Endothelial cell of umbilical vein (primary cell): ENCODE measurements at regions not wholly inside any gene's neighbourhood (a gene's known extent, or its start where the extent isn't known, plus 50 kb on each side); places are given as distances from the start of the nearest gene placed in this dataset.

Experiments used
- BruUV-seq: library from RNA; stranded (reverse); fragments of 400-500 nt; replicated peaks from 2 replicates; lab custom pipeline; 2021; lab: Mats Ljungman, UMichigan
- CTCF ChIA-PET: fragments of 300-600, 350-600 bp; sonication (Branson Sonifier 250); formaldehyde crosslinking; loops from one replicate; lab custom pipeline; 2021; ENCODE audit warnings: antibody characterized with exemption, inconsistent platforms; lab: Charles Lee
- POLR2A ChIA-PET: fragments of 300-600, 350-600 bp; sonication (Branson Sonifier 250); formaldehyde crosslinking; loops from one replicate; lab custom pipeline; 2021; ENCODE audit warnings: antibody characterized with exemption, inconsistent platforms; lab: Charles Lee
- DNase-seq: peaks from one replicate; pipeline ENCODE4 v3.0.0-alpha.2; 2011; ENCODE audit warnings: low read depth, low spot score
- FAIRE-seq: peaks from 2 replicates; lab custom pipeline; 2011; peaks lifted over from hg19 to GRCh38; lab: Jason Lieb, UNC
- H2AFZ ChIP-seq: 2 replicates; pipeline ENCODE4 v1.6.0; 2012; ENCODE audit warnings: low read depth, low read length, control low read depth, inconsistent platforms
- H3K27ac ChIP-seq: 2 replicates; pipeline ENCODE4 v1.5.1; 2011; ENCODE audit warnings: low read depth, mild to moderate bottlenecking, control low read depth, low read length, moderate library complexity; ENCODE audit not compliant: insufficient read depth
- H3K27me3 ChIP-seq, 2 experiments: 2 replicates each; pipeline versions ENCODE4 v1.6.0 to v1.6.1; 2011; ENCODE audit warnings: low read length in 2 of 2, mixed read lengths in 1 of 2; ENCODE audit not compliant: control insufficient read depth in 2 of 2, insufficient read depth in 2 of 2
- H3K36me3 ChIP-seq, 2 experiments: 2 replicates in 1 of 2; 3 replicates in 1 of 2; pipeline ENCODE4 v1.5.1; 2011; ENCODE audit warnings: low read length in 2 of 2, mild to moderate bottlenecking in 1 of 2, moderate library complexity in 1 of 2; ENCODE audit not compliant: control insufficient read depth in 2 of 2, insufficient read depth in 2 of 2; ENCODE audit errors: extremely low read depth in 1 of 2
- H3K4me1 ChIP-seq: 3 replicates; pipeline ENCODE4 v1.5.1; 2011; ENCODE audit warnings: mild to moderate bottlenecking, low read length; ENCODE audit not compliant: control insufficient read depth, insufficient read depth; ENCODE audit errors: extremely low read depth
- H3K4me2 ChIP-seq: 2 replicates; pipeline ENCODE4 v1.6.1; 2011; ENCODE audit warnings: low read length, control low read depth, mixed read lengths; ENCODE audit not compliant: insufficient read depth
- H3K4me3 ChIP-seq, 3 experiments: fragments of 200-600 bp in 1 of 3; sonication (generic), shearing (Covaris generic) in 1 of 3; replicated peaks in 1 of 3; 2 replicates each; pipeline ENCODE4 v1.5.1; 2011 to 2016; ENCODE audit warnings: control low read depth in 3 of 3, low read length in 3 of 3, mild to moderate bottlenecking in 2 of 3, inconsistent platforms in 1 of 3, low read depth in 1 of 3, moderate library complexity in 1 of 3; ENCODE audit not compliant: insufficient read depth in 1 of 3
- H3K79me2 ChIP-seq: 2 replicates; pipeline ENCODE4 v1.6.0; 2012; ENCODE audit warnings: low read length, inconsistent platforms; ENCODE audit not compliant: control insufficient read depth, insufficient read depth
- H3K9ac ChIP-seq: replicated peaks from 2 replicates; pipeline ENCODE3; 2011; ENCODE audit warnings: low read length, control low read depth; ENCODE audit not compliant: insufficient read depth; ENCODE audit errors: extremely low read depth
- H3K9me1 ChIP-seq: replicated peaks from 3 replicates; pipeline ENCODE4 v1.6.0; 2011; ENCODE audit warnings: mild to moderate bottlenecking, low read length; ENCODE audit not compliant: control insufficient read depth, insufficient read depth; ENCODE audit errors: extremely low read depth
- H3K9me3 ChIP-seq: replicated peaks from 2 replicates; pipeline ENCODE4 v1.5.1; 2012; ENCODE audit warnings: low read length, inconsistent platforms; ENCODE audit not compliant: control insufficient read depth, insufficient read depth
- H4K20me1 ChIP-seq: replicated peaks from 2 replicates; pipeline ENCODE3; 2011; ENCODE audit warnings: mild to moderate bottlenecking, low read length; ENCODE audit not compliant: control insufficient read depth, insufficient read depth; ENCODE audit errors: extremely low read depth
- CTCF ChIP-seq, 2 donors: IDR thresholded peaks; 1 replicate in 1 of 2; 2 replicates in 1 of 2; pipeline ENCODE4 v1.5.1; 2011; ENCODE audit warnings: low read length in 2 of 2, mild to moderate bottlenecking in 2 of 2, moderate library complexity in 2 of 2, control low read depth in 1 of 2, inconsistent platforms in 1 of 2, low read depth in 1 of 2; ENCODE audit not compliant: insufficient read depth in 1 of 2; ENCODE audit errors: extremely low read depth in 1 of 2
- EZH2 ChIP-seq: IDR thresholded peaks from 2 replicates; pipeline ENCODE4 v1.6.1; 2012; ENCODE audit warnings: borderline replicate concordance, low read depth, mild to moderate bottlenecking, moderate library complexity, low read length, inconsistent platforms; ENCODE audit not compliant: severe bottlenecking
- FOS ChIP-seq: IDR thresholded peaks from 2 replicates; pipeline ENCODE4 v1.6.1; 2011; ENCODE audit warnings: mild to moderate bottlenecking, low read length, moderate library complexity, borderline replicate concordance; ENCODE audit not compliant: insufficient read depth
- GATA2 ChIP-seq: IDR thresholded peaks from 2 replicates; pipeline ENCODE4 v1.7.0; 2011; ENCODE audit warnings: low read depth, mild to moderate bottlenecking, moderate library complexity, mixed read lengths, low read length; ENCODE audit not compliant: insufficient read length, insufficient read depth
- JUN ChIP-seq: IDR thresholded peaks from 2 replicates; pipeline ENCODE4 v1.6.1; 2011; ENCODE audit warnings: borderline replicate concordance, low read depth; ENCODE audit not compliant: insufficient read length, insufficient read depth
- MAX ChIP-seq: IDR thresholded peaks from 2 replicates; pipeline ENCODE4 v1.6.1; 2011; ENCODE audit not compliant: insufficient read depth, insufficient read length
- MYC ChIP-seq: IDR thresholded peaks from one replicate; pipeline ENCODE4 v1.6.1; 2011; ENCODE audit warnings: mild to moderate bottlenecking, low read depth, low read length
- POLR2A ChIP-seq: IDR thresholded peaks from 2 replicates; pipeline ENCODE4 v1.6.1; 2012; ENCODE audit warnings: low read depth, mild to moderate bottlenecking, control low read depth, low read length
- POLR2AphosphoS5 ChIP-seq: IDR thresholded peaks from 2 replicates; pipeline ENCODE4 v1.6.1; 2012; ENCODE audit warnings: low read depth, mild to moderate bottlenecking, control low read depth, low read length, moderate library complexity; ENCODE audit not compliant: insufficient read depth
- dilution Hi-C: fragments of 300-500 bp; cut with MboI; formaldehyde crosslinking; loops from one replicate; pipeline ENCODE4 v1.15.0; 2019; ENCODE audit warnings: low sequenced_read_pairs; ENCODE audit not compliant: extremely low pct_ligation_motif_present
- intact Hi-C: fragments of 100-400 bp; cut with micrococcal nuclease; formaldehyde crosslinking; loops from one replicate; pipeline ENCODE4 v1.10.0; 2022

GRCh38 chr10:90204956-90205314 lies 503.5 kb downstream of the KIF20B start:
- H3K79me2 ChIP-seq = no peaks in the 10 kb centered on the region
- H3K9ac ChIP-seq = no peak overlapping the region
- H3K4me1 ChIP-seq = no peaks in the 10 kb centered on the region
- FAIRE-seq = no peak
- H2AFZ ChIP-seq = no peak overlapping the region
- intact Hi-C loops = loop anchor here (10.0 kb wide), 1 partner anchor 410 kb away; no protein-coding TSS in a partner anchor
- TF ChIP-seq GATA2 = no peak
- no peak overlapping the region for H3K4me3 ChIP-seq
- no peaks in the 10 kb centered on the region for H3K9me3 ChIP-seq
- no peak overlapping the region for H3K27ac ChIP-seq
- H3K4me2 ChIP-seq = no peak overlapping the region
- no TSS peak for BruUV-seq
- H3K36me3 ChIP-seq = no peaks in the 10 kb centered on the region
- H3K9me1 ChIP-seq = no peaks in the 10 kb centered on the region
- no peaks in the 10 kb centered on the region for H3K27me3 ChIP-seq
- no peaks in the 10 kb centered on the region for H4K20me1 ChIP-seq
- dilution Hi-C loops = no loop called here
- POLR2A ChIA-PET = interaction anchor here (0.6 kb wide), 1 partner anchor 72 kb away, joined by 5 read pairs; no protein-coding TSS in a partner anchor
- CTCF ChIA-PET = no interaction called here
- no peak for DNase-seq

GRCh38 chr10:90205340-90205739 lies 503.9 kb downstream of the KIF20B start:
- intact Hi-C loops = loop anchor here (10.0 kb wide), 1 partner anchor 411 kb away; no protein-coding TSS in a partner anchor
- TF ChIP-seq GATA2 (no peak), EZH2 (no peak), FOS (no peak), POLR2AphosphoS5 (no peak), MAX (no peak), JUN (no peak), POLR2A (no peak), MYC (no peak), CTCF (IDR thresholded peaks at IDR 0.05; ENCODE audit: extremely low read depth in 1 of 2, insufficient read depth in 1 of 2, low read depth in 1 of 2, low read length in 2 of 2) (no peak)
- Histone ChIP-seq H3K4me3 (no peak overlapping the region), H2AFZ (no peak overlapping the region), H3K9me1 (no peaks in the 10 kb centered on the region), H3K36me3 (no peaks in the 10 kb centered on the region), H3K4me1 (no peaks in the 10 kb centered on the region), H3K4me2 (no peak overlapping the region), H3K79me2 (no peaks in the 10 kb centered on the region), H4K20me1 (no peaks in the 10 kb centered on the region), H3K27me3 (no peaks in the 10 kb centered on the region), H3K27ac (no peak overlapping the region), H3K9ac (no peak overlapping the region), H3K9me3 (no peaks in the 10 kb centered on the region)
- no TSS peak for BruUV-seq
- ChIA-PET CTCF (no interaction called here), POLR2A (no interaction called here)
- DNase-seq = no peak
- dilution Hi-C loops = no loop called here
- no peak for FAIRE-seq
